ENCODE measurements at regions not wholly inside any gene's neighbourhood (a gene's known extent, or its start where the extent isn't known, plus 50 kb on each side); places are given as distances from the start of the nearest gene placed in this dataset.

DNA sequence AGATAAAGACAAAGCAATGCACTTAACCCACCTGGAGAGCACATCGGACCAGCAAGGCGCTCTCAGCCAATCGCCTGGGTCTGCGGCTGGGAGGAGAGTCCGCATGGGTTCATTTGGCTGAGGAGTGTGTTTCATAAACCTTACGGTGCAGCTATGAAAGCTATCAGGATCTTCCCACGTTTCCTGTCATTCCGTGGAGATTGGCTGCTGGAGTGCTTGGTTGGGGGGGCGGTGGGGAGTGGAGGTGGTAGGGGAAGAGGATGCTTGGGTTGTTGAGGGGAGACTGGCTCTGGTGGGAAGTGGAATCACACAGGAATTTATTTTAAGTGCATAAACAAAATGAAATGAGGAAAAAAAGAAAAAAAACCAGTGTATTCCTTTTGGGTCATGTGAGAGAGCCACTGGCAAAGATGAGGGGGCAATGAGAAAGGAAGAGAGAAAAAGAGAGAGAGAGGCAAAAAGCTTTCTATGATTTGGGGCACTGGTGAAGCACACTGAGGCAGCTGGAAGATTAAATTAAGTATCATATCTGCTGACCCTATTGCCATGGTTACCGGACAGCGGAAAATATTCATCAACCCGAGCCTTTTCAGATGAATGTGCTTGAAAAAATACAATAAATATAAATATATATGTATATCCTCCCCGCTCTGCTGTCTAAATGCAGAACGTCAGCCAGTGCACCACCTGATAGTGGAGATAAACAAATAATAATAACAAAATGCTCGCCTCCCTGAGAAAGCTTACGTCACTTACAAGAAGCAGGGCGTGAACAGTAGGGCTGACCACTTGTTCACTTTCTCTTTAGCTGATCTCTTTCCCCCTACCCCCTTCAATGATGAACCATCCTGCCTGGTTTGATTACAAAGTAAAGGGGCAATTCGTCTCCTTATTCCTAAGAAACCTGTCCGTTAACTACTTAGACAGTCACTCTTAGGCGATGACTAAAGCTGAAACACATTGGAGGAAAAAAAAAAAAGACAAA is 457.0 kb upstream of the ZFHX3 start:
- H3K9me2 ChIP-seq = no peaks in the 10 kb centered on the region
- POLR2A ChIA-PET = interaction anchor here (0.6 kb wide), 1 partner anchor 73 kb away, joined by 6 read pairs; no protein-coding TSS in a partner anchor
- TF ChIP-seq CTCF (IDR thresholded peaks at IDR 0.05) = no peak
- TF ChIP-seq RCOR1 (IDR thresholded peaks at IDR 0.05; ENCODE audit: low read length) = no peak
- TF ChIP-seq MAX (IDR thresholded peaks at IDR 0.05; ENCODE audit: low read depth) = no peak
- no peak for TF ChIP-seq USF1 (IDR thresholded peaks at IDR 0.05; ENCODE audit: borderline replicate concordance, low read depth)
- TF ChIP-seq EZH2phosphoT487 (IDR thresholded peaks at IDR 0.05; ENCODE audit: borderline replicate concordance, low read depth) = no peak
- TF ChIP-seq RFX5 (IDR thresholded peaks at IDR 0.05; ENCODE audit: low read length) = no peak
- TF ChIP-seq, protein P1, sequence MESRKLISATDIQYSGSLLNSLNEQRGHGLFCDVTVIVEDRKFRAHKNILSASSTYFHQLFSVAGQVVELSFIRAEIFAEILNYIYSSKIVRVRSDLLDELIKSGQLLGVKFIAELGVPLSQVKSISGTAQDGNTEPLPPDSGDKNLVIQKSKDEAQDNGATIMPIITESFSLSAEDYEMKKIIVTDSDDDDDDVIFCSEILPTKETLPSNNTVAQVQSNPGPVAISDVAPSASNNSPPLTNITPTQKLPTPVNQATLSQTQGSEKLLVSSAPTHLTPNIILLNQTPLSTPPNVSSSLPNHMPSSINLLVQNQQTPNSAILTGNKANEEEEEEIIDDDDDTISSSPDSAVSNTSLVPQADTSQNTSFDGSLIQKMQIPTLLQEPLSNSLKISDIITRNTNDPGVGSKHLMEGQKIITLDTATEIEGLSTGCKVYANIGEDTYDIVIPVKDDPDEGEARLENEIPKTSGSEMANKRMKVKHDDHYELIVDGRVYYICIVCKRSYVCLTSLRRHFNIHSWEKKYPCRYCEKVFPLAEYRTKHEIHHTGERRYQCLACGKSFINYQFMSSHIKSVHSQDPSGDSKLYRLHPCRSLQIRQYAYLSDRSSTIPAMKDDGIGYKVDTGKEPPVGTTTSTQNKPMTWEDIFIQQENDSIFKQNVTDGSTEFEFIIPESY (IDR thresholded peaks at IDR 0.05; ENCODE audit: borderline replicate concordance, low read depth) = no peak
- TF ChIP-seq TCF12 (IDR thresholded peaks at IDR 0.05) = no peak
- no peak for TF ChIP-seq GATA2 (CRISPR knock-in tag; IDR thresholded peaks at IDR 0.05)
- no peak for TF ChIP-seq RXRA (IDR thresholded peaks at IDR 0.05; ENCODE audit: borderline replicate concordance, low read depth)
- no peak for TF ChIP-seq YY1 (IDR thresholded peaks at IDR 0.05; ENCODE audit: low read depth)
- TF ChIP-seq TEAD4 (IDR thresholded peaks at IDR 0.05; ENCODE audit: borderline replicate concordance, insufficient read depth) = no peak
- no peak for TF ChIP-seq ELF1 (IDR thresholded peaks at IDR 0.05)
- no peak for TF ChIP-seq TAF1 (IDR thresholded peaks at IDR 0.05; ENCODE audit: borderline replicate concordance, low read depth, low read length)
- no peaks in the 10 kb centered on the region for H3K27me3 ChIP-seq (ENCODE audit: insufficient read depth)
- 42% methylated on average over 20 of the region's 20 CpGs for WGBS (ENCODE audit: low lambda C conversion rate)
- no peaks in the 10 kb centered on the region for H3K36me3 ChIP-seq (replicated peaks in 1 of 2; ENCODE audit: control insufficient read depth in 1 of 2, insufficient read depth in 2 of 2, low read length in 1 of 2)
- DNase-seq = no peak
- no peaks in the 10 kb centered on the region for H3K4me1 ChIP-seq (ENCODE audit: control insufficient read depth in 1 of 2, insufficient read depth in 2 of 2, low read depth in 1 of 2, low read length in 1 of 2)
- H3K9ac ChIP-seq = no peak overlapping the region
- no peaks in the 10 kb centered on the region for H3F3A ChIP-seq (replicated peaks; ENCODE audit: insufficient read depth)
- no peaks in the 10 kb centered on the region for H3K79me2 ChIP-seq (ENCODE audit: insufficient read depth)
- CTCF ChIA-PET = interaction anchor here (0.9 kb wide), 1 partner anchor 10 kb away, joined by 4 read pairs; no protein-coding TSS in a partner anchor
- H3K27ac ChIP-seq (ENCODE audit: low read depth in 2 of 2, low read length in 1 of 2) = no peak overlapping the region
- no peak overlapping the region for H2AFZ ChIP-seq (ENCODE audit: low read depth)
- no peaks in the 10 kb centered on the region for H3K9me3 ChIP-seq
- no peak overlapping the region for H3K4me3 ChIP-seq (ENCODE audit: low read depth in 2 of 2, low read length in 1 of 2)
- H3K4me2 ChIP-seq = no peak overlapping the region
- no peaks in the 10 kb centered on the region for H4K20me1 ChIP-seq (ENCODE audit: insufficient read depth)

Data from SK-N-SH (cell line).